OCI-M1 (cell line): ENCODE measurements at regions not wholly inside any gene's neighbourhood (a gene's known extent, or its start where the extent isn't known, plus 50 kb on each side); places are given as distances from the start of the nearest gene placed in this dataset.

ENCODE experiments used
- DNase-seq: peaks from one replicate; lab custom pipeline; 2025; lab: John Stamatoyannopoulos, UW

DNA sequence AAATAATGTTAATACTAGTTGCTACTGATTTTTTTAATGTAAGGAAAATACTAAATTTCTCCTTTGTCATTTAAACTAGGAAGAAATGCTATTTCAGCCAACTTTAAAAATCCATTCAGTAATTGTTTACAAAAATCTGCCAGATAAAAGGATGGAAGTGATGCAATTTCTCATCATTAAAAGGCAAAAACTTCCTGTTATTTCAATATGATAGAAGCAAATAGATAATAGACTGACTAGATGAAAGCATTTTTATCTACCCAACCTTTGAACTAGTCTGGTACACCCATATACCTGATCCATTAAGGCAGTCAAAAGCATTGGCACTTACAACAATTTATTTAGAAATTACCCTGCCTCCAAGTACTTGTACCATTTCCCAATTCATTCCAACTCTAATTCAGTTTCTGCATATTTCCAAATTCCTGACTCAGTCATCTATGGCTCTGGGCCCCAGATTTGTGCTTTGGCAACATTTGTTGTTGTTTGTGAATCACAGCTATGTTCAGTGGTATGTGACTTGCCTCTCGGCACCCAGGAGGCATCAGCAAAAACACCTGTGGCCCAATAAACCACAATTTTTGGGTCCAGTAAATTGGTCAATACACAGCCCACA is 482.6 kb upstream of the SEMA3A start:
- no peak for DNase-seq

DNA sequence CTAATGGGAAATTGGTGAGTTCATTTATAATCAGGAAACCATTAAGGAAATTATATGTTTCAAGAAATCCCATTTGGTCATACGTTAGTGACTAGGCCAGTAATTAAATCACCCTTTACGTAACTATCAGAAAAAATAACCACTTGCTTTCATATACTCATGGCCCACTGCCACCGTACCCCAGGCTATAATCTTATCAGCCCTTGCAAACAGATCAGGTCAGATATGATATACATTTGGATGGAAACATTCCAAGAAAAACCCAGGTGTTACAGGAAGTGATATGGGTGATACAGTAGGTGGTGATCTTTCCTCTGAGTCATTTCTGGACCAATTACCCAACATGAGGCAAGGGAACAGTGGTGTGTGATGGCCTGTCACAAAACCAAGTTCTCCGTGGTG is 481.0 kb upstream of the SEMA3A start:
- DNase-seq, result peak; percentile 28

DNA sequence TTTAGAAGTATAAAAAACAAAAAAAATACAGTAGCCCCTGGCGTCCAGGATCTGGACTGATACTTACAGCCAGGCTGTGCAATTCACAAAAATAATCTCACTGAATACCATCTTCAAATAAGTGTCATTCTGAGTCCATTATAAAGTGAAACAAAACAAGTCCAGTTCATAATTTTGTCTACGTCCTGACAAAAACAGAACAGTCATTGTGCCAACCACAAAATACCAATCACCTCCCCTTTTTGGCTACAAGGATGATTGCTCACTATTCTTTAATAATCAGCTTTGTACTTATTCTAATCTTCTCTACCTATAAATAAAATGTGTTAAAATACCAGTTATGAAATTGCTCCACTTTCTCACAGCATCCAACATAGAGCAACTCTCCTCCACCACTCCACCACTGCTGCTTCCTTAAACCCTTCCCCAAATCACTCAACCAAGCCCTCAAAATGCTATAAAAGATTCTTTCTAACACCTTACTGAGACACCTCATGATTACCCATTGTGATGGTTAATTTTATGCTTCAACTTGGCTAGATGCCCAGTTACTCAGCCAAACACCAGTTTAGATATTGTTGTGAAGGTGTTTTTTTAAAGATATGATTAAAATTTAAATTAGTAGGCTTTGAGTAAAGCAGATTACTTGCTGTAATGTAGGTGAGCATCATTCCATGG is 479.8 kb upstream of the SEMA3A start:
- DNase-seq, result peak; percentile 61

DNA sequence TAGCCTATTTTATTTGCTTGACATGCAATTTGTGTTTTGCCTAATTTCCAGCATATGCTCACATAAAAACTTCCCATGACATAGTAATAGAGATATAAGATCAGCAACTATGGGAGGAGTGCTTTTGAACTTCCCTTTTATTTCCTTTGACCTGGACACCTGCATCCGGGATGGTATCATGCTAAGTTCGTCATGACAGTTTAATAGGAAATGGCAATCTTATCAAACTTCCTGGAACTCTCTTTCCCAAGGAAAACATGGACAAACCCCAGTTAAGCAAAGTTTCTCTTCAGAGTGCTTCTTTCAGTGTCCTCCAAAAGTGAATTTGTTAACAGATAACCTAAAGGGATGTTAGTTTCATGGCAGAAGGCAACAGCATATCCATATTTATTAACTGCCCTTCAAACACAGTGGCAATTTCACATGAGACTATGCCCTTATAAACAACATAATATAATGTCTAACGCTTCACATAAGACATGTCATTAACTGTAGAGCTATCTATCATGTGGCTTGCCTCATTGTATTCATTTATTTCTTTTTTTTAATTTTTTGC is 474.7 kb upstream of the SEMA3A start:
- peak; percentile 55 for DNase-seq

DNA sequence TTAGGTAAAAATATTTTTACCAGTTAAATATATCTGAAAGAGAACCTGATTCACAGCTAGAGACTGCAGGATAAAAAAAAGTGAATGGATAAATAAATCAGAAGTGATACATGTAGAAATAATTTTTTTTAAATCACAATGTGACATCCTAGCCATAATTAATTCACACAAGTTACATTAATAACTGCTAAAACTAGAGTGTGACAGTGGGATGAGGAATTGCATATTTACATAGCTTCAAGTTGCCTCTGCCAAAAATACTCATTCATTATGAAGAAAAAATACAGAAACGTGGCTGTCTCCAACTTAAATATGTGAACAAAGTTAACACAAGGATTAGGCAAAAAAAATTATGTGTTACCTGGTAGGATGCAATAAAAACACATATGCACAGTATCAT is 473.5 kb upstream of the SEMA3A start:
- DNase-seq, result no peak

DNA sequence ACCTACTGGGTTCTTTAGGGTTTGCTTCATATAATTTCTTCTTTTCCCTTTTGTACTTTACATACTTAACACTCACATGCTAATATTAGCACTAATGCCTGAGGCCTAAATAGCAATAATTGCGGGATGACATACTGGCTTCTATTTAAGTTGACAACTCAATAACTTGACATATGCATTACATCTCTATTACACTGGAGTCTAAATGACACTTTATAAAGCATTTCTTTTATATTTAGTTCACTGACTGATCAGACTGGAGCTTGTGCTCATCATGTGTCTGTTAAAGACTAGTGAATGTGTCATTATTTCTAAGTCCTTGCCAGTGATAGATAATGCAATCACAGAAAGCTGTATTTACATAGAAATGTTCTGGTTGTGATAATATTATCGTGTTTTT is 472.1 kb upstream of the SEMA3A start:
- DNase-seq, result no peak

DNA sequence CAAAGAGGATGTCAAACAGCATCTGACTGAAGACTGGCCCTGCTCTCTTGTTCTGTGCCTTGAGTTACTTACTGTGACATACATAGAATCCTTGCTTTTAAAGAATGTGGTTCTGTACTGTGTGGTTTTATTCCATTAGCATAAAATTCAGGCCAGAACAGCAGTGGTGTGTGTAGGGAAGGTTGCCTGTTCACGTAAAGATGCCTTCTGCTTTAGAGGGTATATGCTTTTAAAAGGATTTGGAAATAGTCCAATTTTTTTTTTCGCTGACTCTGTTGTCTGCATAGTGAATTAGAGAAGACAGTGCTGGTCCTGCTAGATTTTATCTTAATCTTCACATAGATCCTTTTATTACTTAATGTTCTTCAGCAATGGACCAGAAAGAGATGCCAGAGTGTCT is 470.8 kb upstream of the SEMA3A start:
- no peak for DNase-seq

DNA sequence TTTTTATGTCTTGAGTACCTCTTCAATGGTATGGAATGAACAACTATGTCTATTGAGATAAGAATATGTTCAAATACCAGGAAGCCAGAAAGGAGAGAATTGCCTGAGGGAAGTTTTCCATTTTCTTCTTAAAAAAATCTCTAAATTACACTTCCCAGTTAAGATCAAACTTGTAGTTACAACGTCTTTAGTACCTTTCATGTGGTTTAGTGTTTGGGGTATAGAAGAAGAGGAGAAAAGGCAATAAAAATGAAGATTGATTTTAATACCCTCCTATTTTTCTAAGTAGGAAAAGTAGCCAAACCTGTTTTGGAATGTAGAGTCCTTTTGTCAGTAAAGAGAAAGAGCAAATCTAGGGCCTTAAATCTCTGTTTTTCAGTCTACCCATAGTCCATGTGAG is 470.0 kb upstream of the SEMA3A start:
- DNase-seq, result no peak

DNA sequence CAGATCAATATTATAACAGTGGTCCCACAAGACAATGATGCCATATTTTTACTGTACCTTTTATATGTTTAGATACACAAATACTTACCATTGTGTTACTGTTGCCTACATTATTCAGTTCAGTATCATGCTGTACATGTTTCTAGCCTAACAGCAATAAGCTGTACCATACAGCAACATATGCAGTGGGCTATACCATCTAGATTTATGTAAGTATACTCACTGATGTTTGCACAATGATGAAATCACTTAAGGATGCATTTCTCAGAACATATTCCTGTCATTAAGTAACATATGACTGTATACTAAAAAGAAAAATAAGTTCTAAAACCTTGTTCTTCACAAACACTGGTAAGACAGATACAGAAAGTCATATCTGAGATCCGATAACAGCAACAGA is 468.6 kb upstream of the SEMA3A start:
- peak; percentile 79 for DNase-seq

DNA sequence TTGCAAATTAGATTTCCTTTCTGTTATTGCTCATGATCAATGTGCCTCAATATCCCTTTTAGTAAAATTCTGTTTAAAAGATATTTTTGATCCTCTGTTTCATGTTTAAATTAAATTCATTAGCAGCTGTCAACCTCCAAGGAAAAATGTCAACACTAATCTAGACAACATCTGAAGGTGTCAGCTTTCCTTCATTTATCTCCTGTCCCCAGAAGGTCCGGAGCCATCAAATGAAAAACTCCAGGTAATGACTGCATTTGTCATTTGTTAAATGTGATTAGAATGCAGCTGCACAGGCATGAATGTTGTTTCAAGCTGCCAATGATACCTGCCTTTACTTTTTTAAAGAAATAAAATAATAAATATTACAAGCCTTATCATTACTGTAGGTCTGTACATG is 463.7 kb upstream of the SEMA3A start:
- no peak for DNase-seq

DNA sequence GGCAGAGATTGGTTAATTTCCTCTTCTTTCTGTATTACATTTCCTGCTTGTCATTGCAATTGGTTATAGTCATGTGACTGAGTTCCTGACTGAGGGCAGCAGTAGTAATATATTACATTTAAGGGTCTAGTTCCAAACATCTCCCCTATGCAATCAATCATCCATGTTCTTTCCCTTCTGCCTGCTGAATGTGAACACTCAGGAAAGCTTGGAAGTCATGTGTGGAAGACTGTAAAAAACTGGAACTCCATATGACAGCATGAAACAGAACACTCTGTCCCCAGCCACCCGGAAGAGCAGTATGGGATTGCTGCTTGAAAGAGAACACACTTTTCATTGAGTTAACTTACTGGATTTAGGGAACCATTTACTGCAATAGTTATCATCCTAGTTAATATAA is 459.7 kb upstream of the SEMA3A start:
- DNase-seq, result peak; percentile 25

DNA sequence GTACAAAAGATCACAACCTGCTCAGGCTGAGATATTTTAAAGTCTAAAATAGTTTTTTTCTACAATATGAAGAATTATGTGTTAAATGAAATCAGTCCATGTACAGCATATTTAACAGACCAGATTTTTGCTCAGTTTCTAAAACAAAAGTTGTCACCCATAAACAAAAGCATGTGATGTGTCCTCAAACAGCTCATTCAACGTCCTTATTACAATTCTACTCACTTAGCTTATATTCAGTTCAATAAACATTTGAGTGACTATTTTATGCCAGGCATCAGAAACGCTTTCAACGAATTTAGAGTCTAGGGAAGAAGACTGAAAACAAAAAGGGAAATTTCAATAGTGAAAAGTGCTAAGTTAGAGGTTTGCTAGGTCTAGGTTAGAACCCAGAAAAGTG is 457.3 kb upstream of the SEMA3A start:
- DNase-seq, result no peak

DNA sequence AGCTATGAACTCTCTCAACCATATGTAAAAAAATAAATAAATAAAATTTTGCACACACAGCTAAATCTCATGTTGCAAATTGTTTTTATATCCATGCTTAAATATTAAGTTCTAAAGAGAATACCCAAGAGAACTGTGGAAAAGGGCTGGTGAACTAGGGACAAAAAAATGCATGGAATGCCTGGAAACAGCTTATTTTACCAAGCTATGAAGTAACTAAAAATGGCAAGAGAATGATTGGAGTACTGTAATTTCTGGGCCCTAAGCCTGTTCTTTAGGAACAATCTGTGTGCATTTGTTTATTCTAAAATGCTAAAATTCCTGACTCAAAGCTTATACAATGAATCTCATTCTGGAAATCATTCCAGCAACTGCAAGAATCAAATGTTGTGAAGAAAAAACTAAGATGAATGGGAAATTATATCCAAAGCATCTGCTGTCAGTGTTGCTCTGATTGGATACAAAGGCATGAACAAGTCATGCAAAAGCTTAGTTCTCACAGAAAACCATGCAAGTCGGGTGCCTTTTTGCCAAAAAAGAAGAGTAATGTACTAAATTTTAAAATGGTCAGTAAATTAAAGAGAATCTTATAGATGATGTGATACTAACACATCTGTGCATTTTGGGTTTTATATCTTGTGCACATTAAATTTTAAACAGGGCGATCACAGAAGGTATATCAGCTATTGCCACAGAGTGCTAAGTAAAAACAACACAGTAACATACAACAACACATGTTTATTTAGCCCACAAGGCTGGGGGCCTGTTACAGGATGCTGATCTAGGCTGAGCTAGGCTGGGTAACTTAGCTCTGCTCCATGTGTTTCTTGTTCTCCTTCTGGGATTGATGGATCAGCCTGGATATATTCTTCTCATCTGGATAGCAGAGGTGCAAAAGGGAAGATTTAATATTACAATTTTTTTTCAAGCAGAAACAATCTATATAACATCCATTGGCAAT is 453.5 kb upstream of the SEMA3A start:
- no peak for DNase-seq

DNA sequence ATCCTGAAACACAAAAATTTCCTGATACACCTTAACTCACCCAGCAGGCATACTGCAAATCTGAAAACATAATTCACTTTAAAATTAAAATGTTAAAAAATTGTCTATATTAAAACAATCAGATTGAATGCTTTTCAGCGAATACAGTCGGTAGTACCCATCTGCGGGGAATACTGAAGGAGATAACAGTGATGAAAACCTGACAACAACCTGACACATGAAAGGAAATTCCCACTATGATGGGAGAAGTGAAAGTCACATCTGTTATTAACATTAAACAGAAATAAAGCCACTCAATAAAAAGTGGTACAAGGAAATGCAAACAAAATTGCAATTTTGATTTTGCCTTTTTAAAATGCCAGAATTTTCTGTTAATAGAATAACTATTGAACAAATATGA is 448.0 kb upstream of the SEMA3A start:
- DNase-seq, result no peak

DNA sequence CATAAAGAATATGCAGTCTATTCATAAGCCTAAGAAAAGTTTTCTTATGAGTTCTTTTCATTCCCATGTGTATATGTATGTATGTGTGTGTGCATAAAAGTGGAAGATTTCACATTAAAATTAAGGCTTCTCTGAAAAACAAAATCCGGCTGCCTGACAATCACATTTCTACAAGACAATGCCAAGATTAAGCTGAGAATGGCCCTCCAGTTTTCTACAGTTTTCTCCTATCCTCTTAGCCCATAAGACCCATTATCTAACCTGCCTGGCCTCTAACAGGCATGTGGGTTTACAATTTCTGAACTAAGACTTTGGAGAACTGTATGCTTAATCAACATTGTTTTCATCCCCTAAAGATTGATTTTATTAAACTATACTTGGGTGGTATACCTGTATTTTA is 446.0 kb upstream of the SEMA3A start:
- DNase-seq, result no peak

DNA sequence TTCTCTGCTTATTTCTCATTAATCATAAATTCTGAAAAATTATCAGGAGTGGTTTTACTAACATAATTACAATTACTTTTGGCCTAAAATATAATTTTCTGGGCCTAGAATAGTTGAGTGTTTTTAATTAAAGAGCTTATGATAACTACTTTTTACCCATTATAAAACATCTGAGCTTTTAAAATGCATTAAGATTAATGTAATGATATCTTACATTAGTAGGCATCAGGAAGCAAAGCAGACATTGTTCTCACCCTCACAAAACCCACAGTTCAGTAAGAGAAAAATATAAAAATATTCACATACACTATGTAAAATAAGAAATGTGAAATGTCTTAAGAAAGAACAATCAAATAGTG is 443.7 kb upstream of the SEMA3A start:
- DNase-seq, result no peak

DNA sequence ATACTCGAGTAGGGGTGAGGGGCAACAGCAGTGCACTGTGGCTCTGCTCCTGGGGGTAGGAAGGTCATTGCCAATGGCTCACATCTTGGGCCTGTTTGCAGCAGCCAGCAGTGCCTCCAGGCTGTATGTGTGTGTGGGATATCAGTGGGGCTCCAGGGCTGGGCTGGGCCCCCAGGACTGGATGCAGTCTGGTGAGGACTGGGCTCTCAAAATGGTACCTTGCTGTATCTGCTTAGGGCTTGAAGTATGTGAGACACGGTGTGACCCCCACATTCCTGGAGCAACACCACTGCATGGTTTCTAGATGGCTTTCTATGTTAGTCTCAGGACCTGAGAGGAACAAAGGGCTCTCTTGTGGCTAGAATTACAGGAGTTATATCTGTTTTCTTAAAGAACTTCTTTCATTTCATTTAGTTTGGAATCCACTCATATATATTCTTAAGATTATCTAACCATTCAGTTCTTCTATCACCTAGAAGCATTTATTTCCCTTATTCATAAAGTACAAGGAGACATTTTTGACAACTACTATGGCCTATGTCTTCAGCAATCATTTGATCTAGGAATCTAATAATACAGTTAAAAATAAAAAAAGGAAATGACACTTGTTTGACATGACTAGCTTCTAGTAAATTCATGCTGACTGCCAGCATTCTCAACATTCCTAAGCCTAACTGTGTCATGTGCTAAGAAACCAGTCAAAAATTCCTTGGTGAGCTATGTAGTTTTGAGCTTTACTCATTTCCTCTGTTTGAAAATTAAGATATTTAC is 443.2 kb upstream of the SEMA3A start:
- no peak for DNase-seq

DNA sequence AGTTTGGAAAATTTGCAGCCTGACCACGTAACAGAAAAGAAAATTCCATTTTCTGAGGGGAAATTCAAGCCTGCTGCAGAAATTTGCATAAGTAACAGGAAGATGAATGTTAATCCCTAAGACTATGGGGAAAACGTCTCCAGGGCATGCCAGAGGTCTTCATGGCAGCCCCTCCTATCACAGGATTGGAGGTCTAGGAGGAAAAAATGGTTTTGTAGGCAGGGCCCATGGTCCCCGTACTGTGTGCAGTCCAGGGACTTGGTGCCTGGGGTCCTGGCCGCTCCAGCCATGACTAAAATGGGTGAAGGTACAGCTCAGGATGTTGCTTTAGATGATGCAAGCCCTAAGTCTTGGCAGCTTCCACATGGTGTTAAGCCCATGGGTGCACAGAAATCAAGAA is 437.3 kb upstream of the SEMA3A start:
- DNase-seq, result no peak

DNA sequence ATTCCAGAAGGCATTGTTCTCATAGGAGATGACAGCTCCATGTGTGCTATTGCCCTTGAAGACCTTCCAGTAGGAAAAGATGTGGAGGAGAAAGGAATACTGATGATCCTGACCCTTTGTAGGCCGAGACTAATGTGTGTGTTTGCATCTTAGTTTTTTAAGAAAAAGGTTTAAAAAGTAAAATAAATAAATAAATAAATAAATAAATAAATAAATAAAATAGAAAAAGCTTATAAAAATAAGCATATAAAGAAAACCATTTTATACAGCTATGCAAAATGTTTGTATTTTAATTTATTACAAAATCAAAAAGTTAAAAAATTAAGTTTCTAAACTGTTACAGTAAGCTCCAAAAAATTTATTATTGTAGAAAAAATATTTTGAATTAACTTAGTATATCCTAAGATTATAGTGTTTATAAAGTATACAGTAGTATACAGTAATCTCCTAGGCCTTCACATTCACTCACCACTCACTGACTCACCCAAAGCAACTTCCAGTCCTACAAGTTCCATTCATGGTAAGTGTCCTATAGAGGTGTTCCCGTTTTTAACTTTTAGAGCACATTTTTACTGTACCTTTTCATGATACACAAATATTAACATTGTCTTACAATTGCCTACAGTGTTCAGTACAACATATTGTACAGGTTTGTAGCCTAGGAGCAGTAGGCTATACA is 435.2 kb upstream of the SEMA3A start:
- DNase-seq, result no peak

DNA sequence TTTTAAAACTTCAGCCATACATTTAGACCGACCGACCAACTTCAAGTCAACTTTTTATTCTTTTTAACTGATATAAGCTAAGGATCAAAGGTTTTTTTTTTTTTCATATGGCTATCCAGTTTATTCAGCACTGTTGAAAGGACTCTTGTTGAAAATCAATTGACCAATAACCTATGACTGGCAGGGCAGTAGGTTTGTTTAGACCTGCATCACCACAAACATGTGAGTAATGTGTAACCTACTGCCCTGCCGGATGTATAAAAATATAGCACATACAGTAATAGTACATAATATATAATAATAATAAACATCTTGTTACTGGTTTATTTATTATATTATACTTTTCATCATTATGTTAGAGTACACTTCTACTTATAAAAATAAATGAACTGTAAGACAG is 434.6 kb upstream of the SEMA3A start:
- DNase-seq, result no peak

DNA sequence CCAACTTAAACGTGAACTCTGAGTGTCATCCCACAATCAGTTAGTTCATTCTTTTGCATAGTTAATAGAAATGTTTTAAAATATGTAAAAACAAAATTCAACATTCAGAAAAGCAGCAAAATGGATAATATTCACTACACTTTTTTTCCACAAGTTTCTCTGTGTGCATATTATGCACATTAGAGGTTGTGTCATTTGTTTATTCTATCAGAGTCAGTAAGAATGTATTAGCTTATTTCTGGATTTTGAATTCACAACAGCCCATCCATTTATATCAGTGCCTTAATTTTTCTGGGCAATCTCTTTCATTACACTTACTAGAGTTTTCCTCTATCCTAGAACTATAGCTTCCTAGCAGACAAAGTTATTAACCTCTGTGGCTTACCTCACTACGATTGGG is 432.7 kb upstream of the SEMA3A start:
- DNase-seq, result no peak

DNA sequence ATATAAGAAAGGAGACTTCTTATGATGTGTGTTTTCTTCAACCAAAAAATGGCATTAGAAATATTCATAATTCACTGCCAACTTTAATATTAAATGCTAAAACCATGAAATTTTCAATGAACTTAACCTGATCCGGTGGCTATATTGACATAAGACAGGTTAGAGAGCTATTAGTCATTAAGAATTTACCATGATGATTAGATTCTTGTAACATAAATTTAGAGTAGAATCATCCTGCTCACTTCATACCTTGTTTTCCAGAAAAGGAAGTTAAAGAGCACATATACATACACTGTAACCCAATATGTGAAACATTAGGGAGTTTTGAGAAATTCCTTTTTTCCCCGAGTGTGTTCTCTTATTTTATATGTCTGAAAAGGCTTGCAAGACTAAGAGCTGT is 430.3 kb upstream of the SEMA3A start:
- DNase-seq, result no peak
